GM18909 (cell line): ENCODE measurements at regions not wholly inside any gene's neighbourhood (a gene's known extent, or its start where the extent isn't known, plus 50 kb on each side); places are given as distances from the start of the nearest gene placed in this dataset.
A peak's percentile ranks its signal among the peaks of the same experiment; 100 is the strongest.

Experiments used
- ATAC-seq: cut with Tn5 transposase; IDR thresholded peaks from one replicate; pipeline ENCODE4 v1.9.1; 2021; ENCODE audit warnings: mild to moderate bottlenecking; ENCODE audit not compliant: unreplicated experiment, poor library complexity

DNA sequence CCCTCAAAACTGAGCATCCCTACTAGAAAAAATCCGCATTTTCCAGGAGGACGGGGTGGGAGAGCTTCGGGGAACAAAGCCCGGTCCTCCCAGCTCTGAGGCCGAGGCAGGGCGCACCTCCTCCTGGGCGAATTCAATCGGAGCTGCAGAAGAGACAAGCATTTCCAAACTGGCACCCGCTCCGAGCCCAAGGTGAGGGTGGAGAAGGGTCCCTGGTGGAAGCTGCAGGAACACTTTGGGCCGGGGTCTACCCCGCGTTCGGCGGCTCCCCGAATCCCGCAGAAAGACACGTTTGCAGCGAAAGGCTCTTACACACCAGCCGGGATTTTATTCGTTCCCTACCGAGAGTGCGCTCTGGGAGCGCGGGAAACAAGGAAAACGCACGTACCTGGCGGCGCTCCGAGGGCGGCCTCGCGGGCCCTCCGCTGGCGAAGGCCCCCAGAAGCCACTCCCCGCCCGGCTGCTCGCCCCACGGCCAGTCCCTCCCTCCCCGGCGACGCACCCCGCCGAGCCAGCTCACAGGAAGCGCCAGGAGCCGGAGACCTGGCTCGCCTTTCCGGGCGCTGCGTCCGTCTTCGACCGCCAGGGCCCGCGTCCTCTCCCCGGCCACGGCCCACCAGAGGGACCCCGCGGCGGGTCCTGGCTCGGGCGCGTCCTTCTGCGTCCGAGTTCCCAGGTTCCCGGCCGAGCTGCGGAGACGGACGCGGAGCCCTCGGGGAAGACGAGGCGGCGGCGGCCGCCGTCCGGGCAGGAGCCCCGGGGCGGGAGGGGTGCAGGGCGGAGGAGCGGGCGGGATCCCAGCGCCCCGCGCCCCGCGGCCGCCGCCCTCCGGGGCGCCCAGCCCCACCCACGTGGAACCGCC, 49.8 kb upstream of the BAHCC1 start:
- ATAC-seq = peak; percentile 47
